Bronchial epithelial cell (primary cell): ENCODE measurements at regions not wholly inside any gene's neighbourhood (a gene's known extent, or its start where the extent isn't known, plus 50 kb on each side); places are given as distances from the start of the nearest gene placed in this dataset.
A peak's percentile ranks its signal among the peaks of the same experiment; 100 is the strongest.
"Not testable (repeated sequence)": the region's sequence is repeated elsewhere in the genome, so short reads cannot be mapped to it uniquely, and the experiment has no call there.

Experiments used
- DNase-seq: peaks from one replicate; pipeline ENCODE4 v3.0.0-alpha.2; 2010; ENCODE audit warnings: low read depth
- FAIRE-seq: peaks from 2 replicates; lab custom pipeline; 2011; peaks lifted over from hg19 to GRCh38; lab: Jason Lieb, UNC
- H3K27me3 ChIP-seq: 2 replicates; pipeline ENCODE4 v1.5.1; 2011; ENCODE audit warnings: low read length; ENCODE audit not compliant: control insufficient read depth, insufficient read depth
- H3K36me3 ChIP-seq: 2 replicates; pipeline ENCODE4 v1.5.1; 2011; ENCODE audit warnings: low read length; ENCODE audit not compliant: control insufficient read depth, insufficient read depth
- H3K4me3 ChIP-seq: 2 replicates; pipeline ENCODE4 v1.5.1; 2011; ENCODE audit warnings: mild to moderate bottlenecking, low read depth, low read length, control low read depth

DNA sequence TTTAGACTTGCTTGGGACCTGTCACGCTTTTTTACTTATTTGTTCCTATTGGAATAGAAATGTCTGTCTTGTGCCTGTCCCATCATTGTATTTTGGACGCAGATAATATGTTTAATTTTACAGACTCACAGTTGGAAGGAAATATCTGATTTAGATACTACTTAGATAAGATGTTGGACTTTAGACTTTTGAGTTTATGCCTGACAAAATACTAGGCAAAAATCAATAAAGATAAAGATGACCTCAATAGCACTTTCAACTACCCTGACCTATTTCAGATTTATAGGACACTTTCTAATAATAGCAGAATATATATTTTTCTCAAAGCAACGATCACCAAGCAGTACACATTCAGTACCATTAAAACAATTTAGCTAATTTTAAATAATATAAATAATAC lies 150.1 kb upstream of the TGIF2LX start:
- FAIRE-seq, H3K27me3 ChIP-seq, H3K36me3 ChIP-seq, H3K4me3 ChIP-seq, DNase-seq: not testable (repeated sequence)

DNA sequence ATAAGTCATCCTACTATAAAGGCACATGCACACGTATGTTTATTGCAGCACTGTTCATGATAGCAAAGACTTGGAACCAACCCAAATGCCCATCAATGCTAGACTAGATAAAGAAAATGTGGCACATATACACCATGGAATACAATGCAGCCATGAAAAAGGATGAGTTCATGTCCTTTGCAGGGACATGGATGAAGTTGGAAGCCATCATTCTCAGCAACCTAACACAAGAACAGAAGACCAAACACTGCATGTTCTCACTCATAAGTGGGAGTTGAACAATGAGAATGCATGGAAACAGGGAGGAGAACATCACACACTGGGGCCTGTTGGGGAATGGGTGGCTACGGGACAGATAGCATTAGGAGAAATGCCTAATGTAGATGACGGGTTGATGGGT lies 110.3 kb upstream of the TGIF2LX start:
- not testable (repeated sequence) for H3K4me3 ChIP-seq, H3K27me3 ChIP-seq, FAIRE-seq, H3K36me3 ChIP-seq, DNase-seq

DNA sequence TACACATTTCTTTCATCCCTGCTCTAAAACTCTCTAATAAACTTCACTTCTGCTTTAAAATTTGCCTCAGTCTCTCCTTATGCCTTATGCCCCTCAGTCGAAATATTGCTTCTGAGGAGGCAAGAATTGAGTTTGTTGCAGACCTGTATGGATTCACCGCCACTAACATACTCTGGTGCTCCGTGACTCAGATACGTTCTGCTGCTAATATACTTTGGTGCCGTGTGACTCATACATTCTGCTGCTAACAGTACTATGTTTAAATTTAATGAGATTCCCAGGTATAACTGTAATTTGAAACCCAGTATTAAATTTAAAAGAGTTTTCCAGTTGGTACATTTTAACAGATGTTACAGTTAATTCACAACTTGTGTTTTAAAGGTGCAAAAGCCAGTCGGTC lies 82.0 kb upstream of the TGIF2LX start:
- not testable (repeated sequence) for H3K4me3 ChIP-seq, DNase-seq, H3K36me3 ChIP-seq, FAIRE-seq, H3K27me3 ChIP-seq

DNA sequence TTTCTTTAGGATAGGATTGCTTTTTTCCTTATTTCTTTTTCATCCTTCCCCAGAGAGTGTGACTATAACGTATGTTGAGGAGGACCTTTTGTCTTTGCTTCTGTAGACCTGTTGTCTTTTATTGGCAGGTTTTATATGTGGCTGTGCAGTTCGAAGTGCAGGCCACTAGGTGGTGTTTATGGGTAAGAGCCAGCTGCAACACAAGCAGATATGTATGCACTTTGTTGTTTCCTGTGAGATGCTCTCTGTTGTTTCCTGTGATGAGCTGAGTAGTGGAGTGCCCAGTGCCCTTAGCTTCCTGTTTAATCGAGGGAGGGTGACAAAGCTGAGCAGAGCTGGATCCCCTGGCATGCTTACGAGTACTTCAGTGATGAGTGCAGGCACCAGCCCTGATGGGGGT lies 50.0 kb upstream of the TGIF2LX start:
- H3K27me3 ChIP-seq, H3K36me3 ChIP-seq, H3K4me3 ChIP-seq: not testable (repeated sequence)
- FAIRE-seq = peak; percentile 87
- peak; percentile 1 for DNase-seq
